Right lung (tissue), 2 donors: ENCODE measurements at regions not wholly inside any gene's neighbourhood (a gene's known extent, or its start where the extent isn't known, plus 50 kb on each side); places are given as distances from the start of the nearest gene placed in this dataset.

Source experiments
- DNase-seq, 2 donors: peaks; one replicate each; pipeline ENCODE4 v3.0.0-alpha.2; 2013

- peak in 1 of 2 donors; percentile 39 for DNase-seq
Observed at GRCh38 chr6:45741437-45742171, 274.1 kb downstream of the CLIC5 start.

- no peak for DNase-seq
Observed at GRCh38 chr6:45739058-45739457, 276.6 kb downstream of the CLIC5 start.

- no peak for DNase-seq
Observed at GRCh38 chr6:45738057-45738455, 277.6 kb downstream of the CLIC5 start.

GRCh38 chr6:45737331-45738056, 278.2 kb downstream of the CLIC5 start:
- no peak for DNase-seq

GRCh38 chr6:45736134-45736533, 279.5 kb downstream of the CLIC5 start:
- DNase-seq = no peak

- peak in 1 of 2 donors; percentile 51 for DNase-seq
Observed at GRCh38 chr6:45732731-45733130, 282.9 kb downstream of the CLIC5 start.

GRCh38 chr6:45730232-45730631, 285.4 kb downstream of the CLIC5 start:
- no peak for DNase-seq

- peak; percentile 57 to 59 for DNase-seq
Observed at GRCh38 chr6:45728674-45729073, 287.0 kb downstream of the CLIC5 start.

GRCh38 chr6:45727819-45728449, 287.7 kb downstream of the CLIC5 start:
- DNase-seq = no peak

GRCh38 chr6:45727228-45727627, 288.4 kb downstream of the CLIC5 start:
- peak in 1 of 2 donors; percentile 27 for DNase-seq

GRCh38 chr6:45726444-45726843, 289.2 kb downstream of the CLIC5 start:
- DNase-seq = no peak

- peak; percentile 83 to 86 for DNase-seq
Observed at GRCh38 chr6:45724511-45724910, 291.1 kb downstream of the CLIC5 start.

GRCh38 chr6:45724027-45724426, 291.6 kb downstream of the CLIC5 start:
- DNase-seq = no peak

GRCh38 chr6:45722876-45723275, 292.8 kb downstream of the CLIC5 start:
- DNase-seq = no peak

- no peak for DNase-seq
Observed at GRCh38 chr6:45721665-45722064, 294.0 kb downstream of the CLIC5 start.

GRCh38 chr6:45718871-45719270, 296.8 kb downstream of the CLIC5 start:
- no peak for DNase-seq

- no peak for DNase-seq
Observed at GRCh38 chr6:45718131-45718530, 297.5 kb downstream of the CLIC5 start.

- no peak for DNase-seq
Observed at GRCh38 chr6:45717715-45718114, 297.9 kb downstream of the CLIC5 start.

GRCh38 chr6:45717027-45717426, 298.6 kb downstream of the CLIC5 start:
- DNase-seq = no peak

- DNase-seq = no peak
Observed at GRCh38 chr6:45715508-45715803, 300.2 kb downstream of the CLIC5 start.

GRCh38 chr6:45714741-45715507, 300.7 kb downstream of the CLIC5 start:
- DNase-seq = peak; percentile 64 to 82

- no peak for DNase-seq
Observed at GRCh38 chr6:45714006-45714730, 301.5 kb downstream of the CLIC5 start.
